Uterus (tissue), 2 donors: ENCODE measurements at regions not wholly inside any gene's neighbourhood (a gene's known extent, or its start where the extent isn't known, plus 50 kb on each side); places are given as distances from the start of the nearest gene placed in this dataset.

Experiments used
- POLR2A ChIP-seq, 2 donors: fragments of 450-650 bp; IDR thresholded peaks; one replicate each; pipeline ENCODE4 v1.6.1; 2016; ENCODE audit warnings: antibody characterized with exemption in 2 of 2, mild to moderate bottlenecking in 1 of 2, moderate library complexity in 1 of 2
- TF ChIP-seq, protein P1 (sequence below), 4 experiments: fragments of 200-600 bp in 2 of 4; fragments of 450-650 bp in 2 of 4; sonication (generic) in 2 of 4; IDR thresholded peaks; one replicate each; pipeline ENCODE4 v1.5.1; 2016 to 2019; ENCODE audit warnings: antibody characterized with exemption in 4 of 4, mild to moderate bottlenecking in 2 of 4, moderate library complexity in 1 of 4

DNA sequence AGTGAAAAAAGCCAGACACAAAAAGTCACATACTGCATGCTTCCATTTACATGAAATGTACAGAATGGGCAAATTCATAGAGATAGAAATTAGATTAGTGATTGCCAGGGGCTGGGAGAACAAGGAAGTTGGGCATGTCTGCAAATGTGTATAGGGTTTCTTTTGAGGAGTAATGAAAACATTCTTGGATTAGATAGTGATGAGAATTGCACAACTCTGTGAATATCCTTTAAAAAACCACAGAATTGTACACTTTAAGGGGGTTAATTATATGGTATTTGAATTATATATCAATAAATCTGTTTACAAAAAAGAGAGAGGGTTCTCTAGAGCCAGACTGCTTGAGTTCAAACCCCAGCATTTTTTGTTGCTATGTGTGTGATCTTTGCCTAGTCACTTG lies 188.1 kb downstream of the CDC5L start:
- TF ChIP-seq POLR2A (IDR thresholded peaks at IDR 0.05): no peak
- TF ChIP-seq, protein P1, sequence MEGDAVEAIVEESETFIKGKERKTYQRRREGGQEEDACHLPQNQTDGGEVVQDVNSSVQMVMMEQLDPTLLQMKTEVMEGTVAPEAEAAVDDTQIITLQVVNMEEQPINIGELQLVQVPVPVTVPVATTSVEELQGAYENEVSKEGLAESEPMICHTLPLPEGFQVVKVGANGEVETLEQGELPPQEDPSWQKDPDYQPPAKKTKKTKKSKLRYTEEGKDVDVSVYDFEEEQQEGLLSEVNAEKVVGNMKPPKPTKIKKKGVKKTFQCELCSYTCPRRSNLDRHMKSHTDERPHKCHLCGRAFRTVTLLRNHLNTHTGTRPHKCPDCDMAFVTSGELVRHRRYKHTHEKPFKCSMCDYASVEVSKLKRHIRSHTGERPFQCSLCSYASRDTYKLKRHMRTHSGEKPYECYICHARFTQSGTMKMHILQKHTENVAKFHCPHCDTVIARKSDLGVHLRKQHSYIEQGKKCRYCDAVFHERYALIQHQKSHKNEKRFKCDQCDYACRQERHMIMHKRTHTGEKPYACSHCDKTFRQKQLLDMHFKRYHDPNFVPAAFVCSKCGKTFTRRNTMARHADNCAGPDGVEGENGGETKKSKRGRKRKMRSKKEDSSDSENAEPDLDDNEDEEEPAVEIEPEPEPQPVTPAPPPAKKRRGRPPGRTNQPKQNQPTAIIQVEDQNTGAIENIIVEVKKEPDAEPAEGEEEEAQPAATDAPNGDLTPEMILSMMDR (IDR thresholded peaks at IDR 0.05): no peak
